Kidney tubule cell (primary cell): ENCODE measurements at regions not wholly inside any gene's neighbourhood (a gene's known extent, or its start where the extent isn't known, plus 50 kb on each side); places are given as distances from the start of the nearest gene placed in this dataset.

Source experiments
- DNase-seq: peaks from one replicate; pipeline ENCODE4 v3.0.0-alpha.2; 2018; ENCODE audit warnings: low spot score

DNA sequence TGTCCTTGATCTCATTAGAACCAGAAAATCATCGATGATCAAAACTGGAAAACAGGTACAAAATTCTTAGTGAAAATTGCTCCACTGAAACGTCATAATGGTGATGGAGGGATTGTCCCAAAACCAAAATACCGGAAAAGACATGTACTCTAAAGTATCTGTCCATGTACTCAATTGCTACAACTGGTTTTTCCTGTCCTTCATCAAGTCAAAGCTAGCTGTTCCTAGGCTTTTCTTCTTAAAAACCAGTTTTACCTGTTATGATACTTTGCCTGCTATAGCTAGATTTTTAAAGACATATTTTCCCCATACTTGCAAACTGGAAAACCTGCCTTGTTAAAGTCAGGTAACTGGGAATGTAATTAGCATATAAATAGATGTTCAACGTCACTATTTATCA lies 50.5 kb upstream of the LRRC1 start:
- peak; percentile 11 for DNase-seq

DNA sequence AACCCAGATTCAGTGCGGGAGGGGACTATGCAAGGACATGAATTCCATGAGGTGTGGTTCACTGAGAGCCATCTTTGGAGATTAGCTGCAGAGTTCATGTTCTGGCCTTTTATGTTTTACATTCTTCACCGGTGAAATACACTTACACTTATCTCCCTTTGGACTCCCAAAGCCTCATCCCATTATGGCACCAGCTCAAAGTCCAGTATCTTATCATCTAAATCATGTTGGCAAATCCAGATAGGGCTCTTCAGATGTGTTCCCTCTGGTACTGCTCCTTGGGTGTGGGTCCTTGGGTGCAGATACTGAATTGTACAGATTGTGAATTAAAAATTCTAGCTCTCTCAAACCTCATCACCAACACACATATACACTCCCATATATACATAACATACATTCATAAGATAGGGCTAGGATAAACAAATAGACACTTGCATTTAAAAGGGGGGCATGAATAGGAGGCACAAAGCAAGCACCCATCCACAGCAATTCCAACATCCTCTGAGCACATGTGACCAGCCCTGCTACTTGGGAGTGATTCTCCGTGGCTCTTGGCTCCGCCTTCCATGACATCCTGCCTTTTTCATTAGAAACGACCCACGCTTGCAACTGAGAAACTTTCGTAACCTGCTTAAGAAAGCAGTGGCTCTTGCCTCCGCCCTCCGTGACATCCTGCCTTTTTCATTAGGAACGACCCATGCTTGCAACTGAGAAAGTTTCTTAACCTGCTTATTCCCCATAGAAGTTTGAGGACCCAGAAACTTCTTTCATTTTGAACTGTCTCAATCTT lies 53.6 kb upstream of the LRRC1 start:
- DNase-seq, result no peak

DNA sequence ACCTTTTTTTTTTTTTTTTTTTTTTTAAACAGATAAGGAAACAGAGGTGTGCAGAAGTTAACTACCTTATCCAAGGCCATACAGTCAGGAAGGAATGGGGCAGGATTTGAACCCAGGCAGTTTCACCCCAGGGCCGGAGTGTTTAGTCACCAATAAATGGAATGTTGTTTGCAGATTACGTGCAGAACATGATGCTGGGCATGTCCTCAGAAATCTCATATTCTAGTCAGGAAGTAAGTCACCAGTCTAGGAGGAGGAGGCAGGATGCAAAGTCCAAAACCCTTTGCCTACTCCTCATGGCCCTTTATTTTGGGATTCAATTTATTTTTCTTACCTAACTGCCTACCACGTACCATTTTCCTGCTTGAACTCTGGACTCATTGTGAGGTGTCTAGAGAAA lies 57.1 kb upstream of the LRRC1 start:
- DNase-seq, result peak; percentile 15

DNA sequence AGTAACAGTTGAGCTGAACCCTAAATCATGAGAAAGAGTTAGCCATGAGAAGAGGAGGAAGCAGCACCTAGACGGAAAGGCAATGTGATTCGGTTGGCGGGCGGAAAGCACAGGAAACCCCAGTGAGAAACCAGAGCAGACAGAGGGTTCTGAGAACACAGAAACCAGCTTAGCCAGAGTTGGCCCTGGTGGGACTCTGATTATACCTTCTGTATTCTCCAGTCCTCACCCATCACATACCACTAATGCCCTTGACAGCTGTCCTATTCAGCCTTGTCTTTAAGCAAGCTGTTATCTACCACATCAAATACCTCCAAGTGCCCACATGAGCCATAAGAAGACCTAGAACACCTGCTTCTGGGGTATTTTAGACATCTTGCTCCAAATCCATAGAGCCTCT lies 58.9 kb upstream of the LRRC1 start:
- DNase-seq, result no peak

DNA sequence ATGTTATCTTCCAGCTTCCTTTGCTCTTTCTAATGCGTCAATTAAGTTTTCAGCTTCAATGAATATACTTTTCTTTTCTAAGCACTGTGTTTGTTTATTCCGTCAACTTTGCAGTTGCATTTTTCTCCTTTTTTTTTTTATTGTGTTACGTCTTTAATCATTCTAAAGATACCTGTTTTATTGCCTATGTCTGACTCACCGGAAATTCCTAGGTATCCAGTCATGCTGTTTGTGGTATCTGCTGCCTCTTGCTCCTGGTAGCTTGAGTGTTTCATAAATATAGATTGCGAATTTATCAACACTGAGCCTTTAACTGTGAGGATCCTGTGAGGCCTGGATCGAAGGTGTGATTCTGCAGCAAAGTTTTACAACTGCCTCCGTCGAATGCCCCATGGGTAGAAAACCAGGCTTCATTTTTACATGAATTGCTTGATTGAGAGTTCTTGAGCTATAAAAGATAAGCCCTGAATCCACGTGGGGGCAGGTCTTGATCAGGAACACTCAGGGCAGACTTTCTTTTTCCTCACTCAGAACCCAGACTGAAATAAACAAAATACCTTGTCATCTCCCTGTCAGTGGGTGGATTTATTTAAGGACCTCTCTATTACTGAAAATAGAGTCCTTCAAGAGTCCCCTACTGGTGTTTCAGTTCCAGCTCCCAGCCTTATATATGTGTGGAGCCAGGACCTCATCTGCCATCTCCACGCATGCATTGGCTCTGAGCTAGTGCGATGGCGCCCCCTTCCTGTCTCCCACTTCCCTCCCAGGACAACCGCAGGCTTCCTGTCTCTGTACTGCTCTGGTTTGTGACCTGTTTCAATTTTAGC lies 60.1 kb upstream of the LRRC1 start:
- peak; percentile 89 for DNase-seq

DNA sequence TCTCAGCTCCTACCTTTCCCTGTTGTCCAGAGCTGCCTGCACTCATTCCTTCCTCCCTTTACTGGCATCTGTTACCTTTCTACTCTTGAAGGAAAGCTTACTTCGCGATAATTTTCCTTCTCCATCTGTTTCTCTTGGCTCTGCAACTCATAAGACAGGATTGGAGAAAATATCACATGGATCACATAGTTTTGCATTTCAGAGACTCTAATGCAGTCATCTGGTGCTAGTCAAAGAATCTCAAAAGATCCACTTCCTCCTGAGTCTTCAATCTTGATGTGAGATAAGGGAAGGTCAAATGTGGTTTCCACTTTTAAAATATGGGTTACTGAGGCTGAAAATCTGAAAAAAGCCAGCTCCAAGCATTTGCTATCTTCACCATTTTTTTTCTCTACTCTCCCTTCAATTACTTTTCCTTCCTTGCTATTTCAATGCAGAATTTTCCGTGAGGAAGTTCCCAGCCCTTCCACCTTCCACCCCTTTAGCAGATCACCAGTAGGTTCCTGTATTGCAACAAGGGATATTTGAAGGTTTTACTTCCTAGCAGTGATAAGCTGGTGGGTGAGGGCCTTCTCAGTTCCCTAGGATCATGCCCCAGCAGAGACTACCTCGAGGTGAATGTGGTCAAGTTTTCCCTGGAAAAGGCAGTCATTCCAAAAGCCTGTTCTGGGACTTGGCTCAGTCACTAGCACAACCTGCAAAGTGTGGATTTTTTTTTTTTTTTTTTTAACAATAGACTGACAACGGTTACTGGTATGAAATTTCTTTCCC lies 62.8 kb upstream of the LRRC1 start:
- no peak for DNase-seq

DNA sequence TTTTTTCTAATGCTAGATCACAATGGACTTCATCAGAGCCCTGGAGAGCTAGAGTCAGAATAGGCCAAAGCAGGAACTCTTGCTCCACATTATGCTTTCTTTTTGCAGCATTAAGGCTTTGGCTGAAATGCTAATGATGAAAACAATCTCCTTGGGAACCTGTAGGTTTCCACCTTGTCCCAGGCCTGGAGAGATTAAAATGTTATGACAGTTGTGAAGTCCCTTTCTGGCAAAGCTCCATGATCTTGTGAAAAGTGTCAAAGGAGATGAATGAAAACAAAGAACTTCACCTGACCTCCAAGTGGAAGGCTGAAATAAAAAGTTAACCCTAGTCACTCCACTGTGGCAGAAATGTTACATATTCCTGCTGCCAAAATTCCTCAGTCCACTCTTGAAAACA lies 64.0 kb upstream of the LRRC1 start:
- no peak for DNase-seq

DNA sequence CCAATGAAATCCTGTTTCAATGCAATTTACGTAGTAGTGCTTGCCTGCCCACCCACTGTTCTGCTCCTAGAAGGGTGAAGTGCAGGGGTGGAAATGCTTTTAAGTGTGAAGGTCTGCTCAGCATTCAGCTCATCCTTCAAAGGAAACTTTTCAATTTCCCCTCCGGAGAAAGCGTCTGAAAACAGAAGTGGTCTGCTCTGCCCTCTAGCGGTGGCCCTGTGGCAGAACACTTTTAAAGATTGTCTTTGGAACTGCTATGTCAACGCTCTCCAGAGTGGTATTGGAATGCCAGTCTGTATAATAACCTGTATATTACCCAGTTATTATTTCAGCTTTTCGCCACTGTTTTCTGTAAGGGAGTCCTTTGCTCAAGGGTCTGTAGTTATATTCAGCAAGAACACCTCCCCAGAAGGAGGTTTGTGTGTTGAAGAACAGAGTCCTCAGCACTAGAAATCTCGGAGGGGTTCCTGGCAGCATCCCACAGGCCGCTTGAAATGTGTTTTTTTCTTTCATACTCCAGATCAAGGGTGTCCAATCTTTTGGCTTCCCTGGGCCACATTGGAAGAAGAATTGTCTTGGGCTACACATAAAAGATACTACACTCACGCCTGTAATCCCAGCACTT lies 63.1 kb upstream of the KLHL31 start:
- peak; percentile 57 for DNase-seq

DNA sequence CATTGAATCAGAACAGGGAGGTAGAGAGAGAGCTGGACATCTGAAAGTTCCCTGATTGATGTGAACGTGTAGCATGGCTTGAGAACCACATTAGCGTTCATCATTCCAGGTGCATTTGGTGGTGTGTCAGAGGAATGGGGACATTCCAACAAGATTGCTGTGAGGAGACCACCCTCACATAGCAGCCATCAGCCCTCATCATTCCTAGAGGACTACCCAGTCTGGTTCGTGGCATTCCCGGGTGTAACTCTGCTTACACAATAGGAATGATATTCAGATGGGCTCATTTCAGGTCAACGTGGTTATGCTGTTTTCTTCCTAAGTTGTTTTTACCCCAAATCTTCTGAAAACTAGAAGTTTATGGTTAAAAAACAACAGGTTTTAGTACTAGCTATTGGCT lies 62.2 kb upstream of the KLHL31 start:
- DNase-seq, result peak; percentile 48

DNA sequence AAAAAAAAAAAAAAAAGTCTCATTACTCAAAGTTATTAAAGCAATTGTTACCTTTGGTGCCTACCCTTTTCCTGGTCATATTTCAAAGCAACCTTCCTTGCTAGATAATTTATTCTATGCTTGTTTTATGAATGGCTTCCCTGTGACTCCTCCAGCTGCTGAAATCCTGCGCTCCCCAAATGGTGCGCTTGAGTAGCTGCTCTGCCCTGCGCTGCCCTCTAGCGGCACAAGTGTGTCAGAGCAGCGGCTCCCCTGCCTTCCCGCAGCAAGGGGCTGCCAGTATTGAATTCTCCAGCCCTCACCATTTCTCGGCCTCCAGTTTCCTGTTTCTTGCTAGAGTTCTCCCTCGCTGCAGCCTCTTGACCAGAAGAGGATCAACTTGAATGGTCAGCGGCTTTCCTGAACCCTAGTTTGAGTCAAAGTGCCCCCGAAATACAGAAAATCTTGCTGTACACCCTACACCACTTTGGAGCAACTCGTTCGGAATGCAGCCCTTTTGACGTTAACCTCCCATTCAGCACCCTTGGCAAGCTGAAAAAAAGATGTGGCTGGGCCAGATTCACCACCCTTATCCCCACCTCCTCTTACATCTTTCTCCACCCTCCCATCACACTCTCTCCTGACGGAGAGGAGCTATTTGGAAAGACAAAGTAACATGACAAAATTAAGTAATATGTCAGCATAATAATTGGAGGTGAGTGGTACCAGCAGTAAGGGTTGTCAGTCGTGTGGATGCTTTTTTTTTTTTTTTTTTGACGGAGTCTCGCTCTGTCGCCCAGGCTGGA lies 60.4 kb upstream of the KLHL31 start:
- peak; percentile 78 for DNase-seq

DNA sequence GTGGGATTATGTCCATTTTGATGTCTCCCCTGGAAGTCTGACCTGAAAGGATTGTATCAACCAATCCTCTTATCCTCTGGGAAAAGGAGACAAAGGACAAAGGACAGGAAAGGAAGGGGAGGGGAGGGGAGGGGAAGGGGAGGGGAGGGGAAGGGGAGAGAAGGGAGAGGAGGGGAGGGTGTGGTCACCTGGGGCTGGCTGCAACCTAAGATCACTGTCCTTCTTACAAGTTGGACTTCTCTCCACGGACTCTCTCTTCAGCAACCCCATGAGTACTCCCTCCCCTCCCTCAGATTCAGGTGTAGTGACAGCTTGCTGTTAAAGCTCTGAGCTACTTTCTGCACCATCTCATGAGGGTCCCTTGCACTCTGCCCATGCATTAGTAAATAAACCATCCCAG lies 58.9 kb upstream of the KLHL31 start:
- DNase-seq, result no peak

DNA sequence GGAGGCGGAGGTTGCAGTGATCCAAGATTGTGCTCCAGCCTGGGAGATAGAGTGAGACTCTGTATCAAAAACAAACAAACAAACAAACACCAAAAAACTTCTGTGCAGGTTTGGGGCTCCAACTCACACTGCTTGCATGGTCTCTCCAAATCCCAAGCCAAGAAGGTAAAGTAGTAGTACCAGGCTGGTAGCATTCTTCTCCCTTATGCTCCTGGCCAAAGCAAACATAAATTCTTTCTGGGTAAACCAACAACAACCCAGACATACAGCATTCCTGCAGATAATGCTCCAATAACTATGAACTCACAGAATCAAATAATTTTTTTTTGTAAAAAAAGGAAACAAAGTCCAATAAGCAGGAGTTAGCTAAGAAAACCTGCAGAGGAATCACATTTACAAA lies 57.8 kb upstream of the KLHL31 start:
- DNase-seq, result no peak

DNA sequence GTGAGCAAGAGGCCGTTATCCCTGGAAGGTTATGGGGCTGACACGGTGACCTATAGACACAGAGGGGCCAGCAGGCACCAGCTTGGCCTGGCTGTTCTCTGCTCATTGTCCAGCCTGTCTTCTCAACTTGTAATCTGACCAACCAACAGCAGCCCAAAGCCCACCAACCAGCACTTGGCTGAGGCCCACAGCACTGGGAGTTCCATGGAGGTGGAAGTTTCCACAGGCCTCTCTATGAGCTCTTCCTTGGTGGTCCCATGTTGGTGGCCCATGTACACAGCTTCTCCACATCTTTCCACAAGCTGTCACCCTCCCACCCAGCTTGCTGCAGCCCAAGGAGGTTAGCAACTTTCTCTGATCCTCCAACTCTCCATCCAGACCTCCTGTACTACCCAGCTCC lies 56.2 kb upstream of the KLHL31 start:
- DNase-seq, result no peak

DNA sequence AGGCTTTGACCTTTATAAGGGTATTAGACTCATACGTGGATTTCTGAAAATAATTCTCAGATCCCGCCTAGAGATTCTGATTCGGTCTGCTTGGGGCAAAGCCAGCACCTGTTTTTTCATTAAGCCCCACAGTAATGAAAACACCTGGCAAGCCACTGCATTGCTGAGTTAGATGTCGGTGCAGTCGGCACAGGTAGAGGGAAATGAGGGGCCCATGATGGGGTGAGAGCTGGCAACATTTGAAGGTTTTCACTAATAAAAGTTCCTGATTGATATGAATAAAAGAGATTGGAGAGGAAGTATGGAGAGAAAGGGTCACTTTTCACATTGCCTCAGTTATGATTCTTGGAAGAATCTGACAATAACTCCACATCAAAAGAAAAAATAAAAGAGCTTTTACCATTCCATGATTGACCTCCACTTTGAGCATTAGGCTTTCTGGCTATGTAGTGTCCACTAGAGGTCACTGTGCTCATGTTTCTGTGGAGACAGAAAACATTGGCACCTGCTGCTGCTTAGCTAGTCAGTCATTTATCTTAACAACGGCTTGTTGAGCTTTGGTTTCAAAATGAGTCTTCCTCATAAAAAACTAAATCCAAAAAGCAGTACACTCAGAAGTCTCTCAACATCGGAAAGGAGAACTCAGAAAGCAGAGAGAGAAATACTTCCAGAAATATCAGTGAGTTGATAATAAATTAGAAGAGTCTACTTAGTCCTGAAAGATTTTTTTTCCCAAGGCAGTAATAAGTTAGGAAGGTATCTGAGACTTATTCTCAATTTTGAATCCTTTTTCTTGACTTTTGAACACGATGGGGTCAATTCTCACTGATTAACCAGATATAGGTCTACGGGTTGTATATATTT lies 53.3 kb upstream of the KLHL31 start:
- peak; percentile 79 for DNase-seq

DNA sequence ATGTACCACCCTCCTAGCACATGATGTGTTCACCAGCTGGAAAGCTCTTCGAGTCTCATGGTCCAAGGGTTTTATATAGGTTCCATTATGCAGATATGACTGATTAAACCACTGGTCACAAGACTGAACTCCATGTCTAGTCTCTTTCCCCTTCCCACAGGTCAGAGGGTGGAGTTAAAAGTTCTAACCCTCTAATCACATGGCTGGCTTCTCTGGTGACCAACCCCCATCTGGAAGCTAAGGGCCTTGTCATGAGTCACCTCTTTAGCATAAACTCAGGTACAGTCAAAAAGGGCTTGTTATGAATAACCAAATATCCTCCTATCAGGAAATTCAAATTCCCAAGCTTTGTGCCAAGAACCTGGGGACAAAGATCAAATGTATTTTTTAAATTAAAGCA lies 52.0 kb upstream of the KLHL31 start:
- peak; percentile 66 for DNase-seq

DNA sequence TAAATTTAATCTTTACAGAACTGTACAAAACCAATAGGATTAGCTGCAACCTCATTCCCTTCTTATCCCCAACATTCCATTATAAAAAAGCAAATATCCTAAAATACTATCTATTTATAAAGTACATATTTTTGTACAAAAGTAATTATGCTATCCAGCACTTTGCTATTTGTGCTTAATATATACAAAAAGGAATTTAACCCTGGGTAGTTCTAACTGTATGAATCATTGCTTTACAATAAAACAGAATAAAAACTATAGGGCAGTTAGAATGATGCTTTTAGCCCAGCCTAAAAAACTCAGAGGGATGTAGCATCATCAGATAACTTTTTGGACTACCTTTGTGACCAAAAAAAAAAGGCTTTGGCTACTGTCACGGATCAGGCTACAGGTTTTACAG lies 49.9 kb upstream of the KLHL31 start:
- DNase-seq, result no peak
